Lower lobe of right lung (tissue), 2 donors: ENCODE measurements at regions not wholly inside any gene's neighbourhood (a gene's known extent, or its start where the extent isn't known, plus 50 kb on each side); places are given as distances from the start of the nearest gene placed in this dataset.
A peak's percentile ranks its signal among the peaks of the same experiment; 100 is the strongest.

ENCODE experiments used
- ATAC-seq, 2 donors: fragments of 200-7000 bp; cut with Tn5 transposase; one replicate each; pipeline ENCODE4 v1.9.1; 2020 to 2022; ENCODE audit warnings: mild to moderate bottlenecking in 2 of 2, moderate library complexity in 2 of 2
- DNase-seq: peaks from one replicate; pipeline ENCODE4 v3.0.0-alpha.2; 2020
- H3K27ac ChIP-seq: fragments of 200-600 bp; one replicate; pipeline ENCODE4 v1.8.0; 2022
- H3K27me3 ChIP-seq: fragments of 200-600 bp; one replicate; pipeline ENCODE4 v1.8.0; 2022; ENCODE audit warnings: low read depth
- H3K36me3 ChIP-seq: fragments of 200-600 bp; one replicate; pipeline ENCODE4 v1.8.0; 2022; ENCODE audit warnings: mild to moderate bottlenecking
- H3K4me1 ChIP-seq: fragments of 200-600 bp; one replicate; pipeline ENCODE4 v1.8.0; 2022
- H3K4me3 ChIP-seq: fragments of 200-600 bp; one replicate; pipeline ENCODE4 v1.8.0; 2022; ENCODE audit warnings: mild to moderate bottlenecking
- H3K9me3 ChIP-seq: fragments of 200-600 bp; one replicate; pipeline ENCODE4 v1.8.0; 2022
- CTCF ChIP-seq: fragments of 200-600 bp; IDR thresholded peaks from one replicate; pipeline ENCODE4 v1.8.0; 2022; ENCODE audit warnings: antibody characterized with exemption, mild to moderate bottlenecking
- intact Hi-C: fragments of 100-400 bp; cut with DNase I; formaldehyde crosslinking; loops from one replicate; pipeline ENCODE4 v1.11.0; 2022
- donor health status: DM: no; HTN: yes; CAD: no; lungs with severe emphysema.

- intact Hi-C loops, result no loop called here
- Histone ChIP-seq H3K4me1 (no peaks in the 10 kb centered on the region), H3K36me3 (no peaks in the 10 kb centered on the region), H3K4me3 (no peak overlapping the region), H3K27me3 (no peaks in the 10 kb centered on the region), H3K9me3 (no peaks in the 10 kb centered on the region), H3K27ac (no peak overlapping the region)
- no peak for ATAC-seq
- no peak for TF ChIP-seq CTCF
- DNase-seq, result no peak
These were observed 50.0 kb upstream of the ACYP2 start for GRCh38 chr2:54065411-54065810.

- ATAC-seq, result peak in 1 of 2 donors; percentile 29
- intact Hi-C loops, result no loop called here
- Histone ChIP-seq H3K9me3 (no peaks in the 10 kb centered on the region), H3K27ac (no peak overlapping the region), H3K4me3 (no peak overlapping the region), H3K27me3 (no peaks in the 10 kb centered on the region), H3K4me1 (no peaks in the 10 kb centered on the region), H3K36me3 (no peaks in the 10 kb centered on the region)
- no peak for TF ChIP-seq CTCF
- no peak for DNase-seq
These were observed 51.4 kb upstream of the ACYP2 start for GRCh38 chr2:54063967-54064535.

- H3K4me1 ChIP-seq, result no peaks in the 10 kb centered on the region
- intact Hi-C loops, result no loop called here
- DNase-seq, result no peak
- H3K27ac ChIP-seq, result no peak overlapping the region
- no peaks in the 10 kb centered on the region for H3K9me3 ChIP-seq
- no peak overlapping the region for H3K4me3 ChIP-seq
- TF ChIP-seq CTCF, result no peak
- no peaks in the 10 kb centered on the region for H3K36me3 ChIP-seq
- H3K27me3 ChIP-seq, result no peaks in the 10 kb centered on the region
- ATAC-seq, result no peak
These were observed 53.0 kb upstream of the ACYP2 start for GRCh38 chr2:54062401-54062800.

GRCh38 chr2:54061272-54061671 lies 54.1 kb upstream of the ACYP2 start:
- ATAC-seq, result no peak
- no peak for TF ChIP-seq CTCF
- Histone ChIP-seq H3K27me3 (no peaks in the 10 kb centered on the region), H3K9me3 (no peaks in the 10 kb centered on the region), H3K4me1 (no peaks in the 10 kb centered on the region), H3K4me3 (no peak overlapping the region), H3K27ac (no peak overlapping the region), H3K36me3 (no peaks in the 10 kb centered on the region)
- intact Hi-C loops, result no loop called here
- DNase-seq, result no peak

GRCh38 chr2:54059986-54060385 lies 55.4 kb upstream of the ACYP2 start:
- intact Hi-C loops, result no loop called here
- H3K27ac ChIP-seq, result no peak overlapping the region
- H3K36me3 ChIP-seq, result no peaks in the 10 kb centered on the region
- H3K4me1 ChIP-seq, result no peaks in the 10 kb centered on the region
- H3K4me3 ChIP-seq, result no peak overlapping the region
- DNase-seq (no peak), ATAC-seq (no peak)
- no peaks in the 10 kb centered on the region for H3K9me3 ChIP-seq
- TF ChIP-seq CTCF, result no peak
- no peaks in the 10 kb centered on the region for H3K27me3 ChIP-seq

GRCh38 chr2:54059504-54059903 lies 55.9 kb upstream of the ACYP2 start:
- no peak for ATAC-seq
- H3K27me3 ChIP-seq, result no peaks in the 10 kb centered on the region
- H3K4me1 ChIP-seq, result no peaks in the 10 kb centered on the region
- TF ChIP-seq CTCF, result no peak
- H3K9me3 ChIP-seq, result no peaks in the 10 kb centered on the region
- H3K36me3 ChIP-seq, result no peaks in the 10 kb centered on the region
- no peak for DNase-seq
- intact Hi-C loops, result no loop called here
- no peak overlapping the region for H3K4me3 ChIP-seq
- H3K27ac ChIP-seq, result no peak overlapping the region
